SK-N-SH treated with all-trans-retinoic acid at 6 μM for 48 hours (cell line): ENCODE measurements at regions not wholly inside any gene's neighbourhood (a gene's known extent, or its start where the extent isn't known, plus 50 kb on each side); places are given as distances from the start of the nearest gene placed in this dataset.

Source experiments
- ATAC-seq: fragments of 200-7000 bp; cut with Tn5 transposase; 3 replicates; pipeline ENCODE4 v1.9.1; 2020; ENCODE audit warnings: mild to moderate bottlenecking, moderate library complexity
- ARNTL ChIP-seq: fragments of 450-650 bp; formaldehyde crosslinking; IDR thresholded peaks from 2 replicates; pipeline ENCODE4 v1.5.0; 2020; ENCODE audit warnings: low read depth, mild to moderate bottlenecking, moderate library complexity, borderline replicate concordance
- BACH2 ChIP-seq: fragments of 250-450 bp; sonication (Bioruptor Pico); IDR thresholded peaks from 2 replicates; pipeline ENCODE4 v1.9.0; 2021; ENCODE audit warnings: mild to moderate bottlenecking, borderline replicate concordance
- CREB5 ChIP-seq: fragments of 250-450 bp; sonication (Bioruptor Pico); IDR thresholded peaks from 2 replicates; pipeline ENCODE4 v1.5.1; 2020; ENCODE audit warnings: low read depth, mild to moderate bottlenecking, moderate library complexity
- CSDC2 ChIP-seq: fragments of 250-450 bp; sonication (Bioruptor Pico); IDR thresholded peaks from 2 replicates; pipeline ENCODE4 v1.5.0; 2020; ENCODE audit warnings: mild to moderate bottlenecking, moderate library complexity
- ESRRG ChIP-seq: fragments of 250-450 bp; sonication (Bioruptor Pico); IDR thresholded peaks from 2 replicates; pipeline ENCODE4 v1.6.1; 2021; ENCODE audit warnings: mild to moderate bottlenecking
- GLIS3 ChIP-seq: fragments of 250-450 bp; sonication (Bioruptor Pico); IDR thresholded peaks from 2 replicates; pipeline ENCODE4 v1.5.0; 2020; ENCODE audit warnings: mild to moderate bottlenecking, moderate library complexity
- ISL1 ChIP-seq: fragments of 250-450 bp; sonication (Bioruptor Pico); IDR thresholded peaks from 2 replicates; pipeline ENCODE4 v2.1.2; 2022; ENCODE audit warnings: mild to moderate bottlenecking, moderate library complexity
- OSR1 ChIP-seq: fragments of 250-450 bp; sonication (Bioruptor Pico); IDR thresholded peaks from 2 replicates; pipeline ENCODE4 v1.8.0; 2022; ENCODE audit warnings: moderate library complexity, mild to moderate bottlenecking, inconsistent platforms
- POU6F1 ChIP-seq: fragments of 250-450 bp; sonication (Bioruptor Pico); IDR thresholded peaks from 2 replicates; pipeline ENCODE4 v1.8.0; 2021; ENCODE audit warnings: low read depth, mild to moderate bottlenecking, moderate library complexity, borderline replicate concordance
- PPARA ChIP-seq: fragments of 250-450 bp; sonication (Bioruptor Pico); IDR thresholded peaks from 2 replicates; pipeline ENCODE4 v1.5.0; 2020; ENCODE audit warnings: mild to moderate bottlenecking, borderline replicate concordance
- RARB ChIP-seq: fragments of 250-450 bp; sonication (Bioruptor Pico); IDR thresholded peaks from 2 replicates; pipeline ENCODE4 v1.8.0; 2021; ENCODE audit warnings: mild to moderate bottlenecking, moderate library complexity
- SNAI2 ChIP-seq: fragments of 250-450 bp; sonication (Bioruptor Pico); IDR thresholded peaks from 2 replicates; pipeline ENCODE4 v1.5.0; 2020; ENCODE audit warnings: mild to moderate bottlenecking, moderate library complexity
- TCF4 ChIP-seq: fragments of 250-450 bp; sonication (Bioruptor Pico); IDR thresholded peaks from 2 replicates; pipeline ENCODE4 v1.8.0; 2021; ENCODE audit warnings: mild to moderate bottlenecking, moderate library complexity, borderline replicate concordance
- ZFP3 ChIP-seq: fragments of 250-450 bp; sonication (Bioruptor Pico); IDR thresholded peaks from 2 replicates; pipeline ENCODE4 v1.5.0; 2020; ENCODE audit warnings: mild to moderate bottlenecking, moderate library complexity
- ZNF565 ChIP-seq: fragments of 450-650 bp; formaldehyde crosslinking; conservative IDR thresholded peaks from 2 replicates; pipeline ENCODE4 v1.5.0; 2020; ENCODE audit warnings: low read depth, mild to moderate bottlenecking, moderate library complexity
- ZNF70 ChIP-seq: fragments of 450-650 bp; formaldehyde crosslinking; IDR thresholded peaks from 2 replicates; pipeline ENCODE4 v1.5.0; 2020; ENCODE audit warnings: mild to moderate bottlenecking, moderate library complexity
- ZNF8 ChIP-seq: fragments of 450-650 bp; formaldehyde crosslinking; IDR thresholded peaks from 2 replicates; pipeline ENCODE4 v1.5.0; 2020; ENCODE audit warnings: mild to moderate bottlenecking, moderate library complexity
- TF ChIP-seq, protein P1 (sequence below): fragments of 250-450 bp; sonication (Bioruptor Pico); IDR thresholded peaks from 2 replicates; pipeline ENCODE4 v1.8.0; 2020; ENCODE audit warnings: mild to moderate bottlenecking, moderate library complexity, borderline replicate concordance
- TF ChIP-seq, protein P2 (sequence below): fragments of 250-450 bp; sonication (Bioruptor Pico); IDR thresholded peaks from 2 replicates; pipeline ENCODE4 v1.5.0; 2020; ENCODE audit warnings: mild to moderate bottlenecking, moderate library complexity
- TF ChIP-seq, protein P3 (sequence below): fragments of 250-450 bp; sonication (Bioruptor Pico); IDR thresholded peaks from 2 replicates; pipeline ENCODE4 v1.5.1; 2021; ENCODE audit warnings: mild to moderate bottlenecking, moderate library complexity

DNA sequence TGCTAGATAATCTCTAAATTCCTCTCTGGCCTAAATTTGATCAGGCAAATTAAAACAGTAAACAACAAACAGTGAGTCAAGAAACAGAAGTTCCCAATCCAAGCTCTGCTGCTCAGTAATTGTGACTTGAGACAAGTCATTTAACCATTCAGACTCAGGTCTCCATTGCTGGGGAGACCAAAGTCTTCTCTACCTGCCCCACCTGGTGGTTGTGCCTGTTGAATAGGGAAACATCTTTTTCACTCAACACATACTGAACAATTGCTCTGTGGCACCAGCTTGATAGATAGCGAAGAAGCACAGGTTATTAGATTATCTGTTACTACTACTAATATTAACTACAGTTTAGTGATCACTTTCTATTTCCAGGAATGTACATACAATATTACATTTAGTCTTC is 112.1 kb upstream of the EOLA2 start:
- TF ChIP-seq ZNF565 (no peak), ZNF70 (CRISPR knock-in tag) (no peak)
- ATAC-seq: no peak

DNA sequence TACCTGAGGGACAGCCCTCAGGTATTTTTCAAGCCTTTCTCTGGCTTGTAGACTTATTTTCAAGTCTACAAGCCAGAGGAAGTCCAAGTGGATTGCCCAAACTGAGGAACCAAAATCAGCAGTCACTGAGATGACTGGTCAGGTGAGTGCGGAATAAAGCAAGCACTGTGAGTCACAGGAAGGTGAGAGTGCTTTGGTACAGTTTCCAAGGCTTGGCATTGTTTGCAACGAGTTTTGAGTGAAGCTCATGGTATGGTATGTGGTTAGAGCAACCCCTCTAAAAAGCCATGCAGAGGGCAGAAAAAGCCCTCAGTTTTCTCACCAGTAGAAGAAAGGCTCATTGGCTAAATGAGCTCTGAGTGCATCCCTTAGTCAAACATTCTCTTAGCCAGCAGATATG is 112.8 kb upstream of the EOLA2 start:
- no peak for TF ChIP-seq ZNF8 (CRISPR knock-in tag)
- TF ChIP-seq GLIS3 (CRISPR knock-in tag): no peak
- TF ChIP-seq BACH2 (CRISPR knock-in tag): no peak
- no peak for TF ChIP-seq ZNF70 (CRISPR knock-in tag)
- no peak for TF ChIP-seq ISL1 (CRISPR knock-in tag)
- no peak for TF ChIP-seq SNAI2 (CRISPR knock-in tag)
- no peak for TF ChIP-seq RARB (CRISPR knock-in tag)
- TF ChIP-seq, protein P1, sequence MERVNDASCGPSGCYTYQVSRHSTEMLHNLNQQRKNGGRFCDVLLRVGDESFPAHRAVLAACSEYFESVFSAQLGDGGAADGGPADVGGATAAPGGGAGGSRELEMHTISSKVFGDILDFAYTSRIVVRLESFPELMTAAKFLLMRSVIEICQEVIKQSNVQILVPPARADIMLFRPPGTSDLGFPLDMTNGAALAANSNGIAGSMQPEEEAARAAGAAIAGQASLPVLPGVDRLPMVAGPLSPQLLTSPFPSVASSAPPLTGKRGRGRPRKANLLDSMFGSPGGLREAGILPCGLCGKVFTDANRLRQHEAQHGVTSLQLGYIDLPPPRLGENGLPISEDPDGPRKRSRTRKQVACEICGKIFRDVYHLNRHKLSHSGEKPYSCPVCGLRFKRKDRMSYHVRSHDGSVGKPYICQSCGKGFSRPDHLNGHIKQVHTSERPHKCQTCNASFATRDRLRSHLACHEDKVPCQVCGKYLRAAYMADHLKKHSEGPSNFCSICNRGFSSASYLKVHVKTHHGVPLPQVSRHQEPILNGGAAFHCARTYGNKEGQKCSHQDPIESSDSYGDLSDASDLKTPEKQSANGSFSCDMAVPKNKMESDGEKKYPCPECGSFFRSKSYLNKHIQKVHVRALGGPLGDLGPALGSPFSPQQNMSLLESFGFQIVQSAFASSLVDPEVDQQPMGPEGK: no peak
- TF ChIP-seq POU6F1: no peak
- TF ChIP-seq ARNTL (CRISPR knock-in tag): no peak
- TF ChIP-seq ESRRG (CRISPR knock-in tag): no peak
- TF ChIP-seq ZFP3 (CRISPR knock-in tag): no peak
- no peak for TF ChIP-seq PPARA (CRISPR knock-in tag)
- no peak for ATAC-seq

DNA sequence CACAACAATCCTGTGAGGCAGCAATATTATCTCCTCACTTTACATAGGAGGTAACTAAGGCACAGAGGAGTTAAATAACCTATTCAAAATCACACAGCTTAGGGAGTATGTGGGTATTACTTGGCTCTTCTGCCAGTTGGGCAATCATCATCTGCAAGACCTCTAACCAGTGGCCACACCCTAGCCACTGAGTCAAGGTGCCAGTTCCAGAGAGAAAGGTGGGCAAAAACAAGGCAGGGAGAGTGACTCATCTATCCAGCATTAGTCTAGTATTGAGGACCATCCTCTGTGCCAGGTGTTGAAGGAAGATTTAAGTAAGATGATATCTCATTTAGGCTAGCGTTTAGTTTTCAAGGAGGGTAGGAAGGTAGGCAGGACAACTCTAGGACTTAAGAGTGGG is 113.9 kb upstream of the EOLA2 start:
- TF ChIP-seq ZNF70 (CRISPR knock-in tag) (no peak), GLIS3 (CRISPR knock-in tag) (no peak), ZNF8 (CRISPR knock-in tag) (no peak), PPARA (CRISPR knock-in tag) (no peak), ZFP3 (CRISPR knock-in tag) (no peak), OSR1 (no peak), TCF4 (CRISPR knock-in tag) (no peak), ARNTL (CRISPR knock-in tag) (no peak), CREB5 (CRISPR knock-in tag) (no peak), BACH2 (CRISPR knock-in tag) (no peak), CSDC2 (CRISPR knock-in tag) (no peak)
- TF ChIP-seq, protein P1: no peak
- TF ChIP-seq, protein P2, sequence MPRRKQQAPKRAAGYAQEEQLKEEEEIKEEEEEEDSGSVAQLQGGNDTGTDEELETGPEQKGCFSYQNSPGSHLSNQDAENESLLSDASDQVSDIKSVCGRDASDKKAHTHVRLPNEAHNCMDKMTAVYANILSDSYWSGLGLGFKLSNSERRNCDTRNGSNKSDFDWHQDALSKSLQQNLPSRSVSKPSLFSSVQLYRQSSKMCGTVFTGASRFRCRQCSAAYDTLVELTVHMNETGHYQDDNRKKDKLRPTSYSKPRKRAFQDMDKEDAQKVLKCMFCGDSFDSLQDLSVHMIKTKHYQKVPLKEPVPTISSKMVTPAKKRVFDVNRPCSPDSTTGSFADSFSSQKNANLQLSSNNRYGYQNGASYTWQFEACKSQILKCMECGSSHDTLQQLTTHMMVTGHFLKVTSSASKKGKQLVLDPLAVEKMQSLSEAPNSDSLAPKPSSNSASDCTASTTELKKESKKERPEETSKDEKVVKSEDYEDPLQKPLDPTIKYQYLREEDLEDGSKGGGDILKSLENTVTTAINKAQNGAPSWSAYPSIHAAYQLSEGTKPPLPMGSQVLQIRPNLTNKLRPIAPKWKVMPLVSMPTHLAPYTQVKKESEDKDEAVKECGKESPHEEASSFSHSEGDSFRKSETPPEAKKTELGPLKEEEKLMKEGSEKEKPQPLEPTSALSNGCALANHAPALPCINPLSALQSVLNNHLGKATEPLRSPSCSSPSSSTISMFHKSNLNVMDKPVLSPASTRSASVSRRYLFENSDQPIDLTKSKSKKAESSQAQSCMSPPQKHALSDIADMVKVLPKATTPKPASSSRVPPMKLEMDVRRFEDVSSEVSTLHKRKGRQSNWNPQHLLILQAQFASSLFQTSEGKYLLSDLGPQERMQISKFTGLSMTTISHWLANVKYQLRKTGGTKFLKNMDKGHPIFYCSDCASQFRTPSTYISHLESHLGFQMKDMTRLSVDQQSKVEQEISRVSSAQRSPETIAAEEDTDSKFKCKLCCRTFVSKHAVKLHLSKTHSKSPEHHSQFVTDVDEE: no peak
- TF ChIP-seq, protein P3, sequence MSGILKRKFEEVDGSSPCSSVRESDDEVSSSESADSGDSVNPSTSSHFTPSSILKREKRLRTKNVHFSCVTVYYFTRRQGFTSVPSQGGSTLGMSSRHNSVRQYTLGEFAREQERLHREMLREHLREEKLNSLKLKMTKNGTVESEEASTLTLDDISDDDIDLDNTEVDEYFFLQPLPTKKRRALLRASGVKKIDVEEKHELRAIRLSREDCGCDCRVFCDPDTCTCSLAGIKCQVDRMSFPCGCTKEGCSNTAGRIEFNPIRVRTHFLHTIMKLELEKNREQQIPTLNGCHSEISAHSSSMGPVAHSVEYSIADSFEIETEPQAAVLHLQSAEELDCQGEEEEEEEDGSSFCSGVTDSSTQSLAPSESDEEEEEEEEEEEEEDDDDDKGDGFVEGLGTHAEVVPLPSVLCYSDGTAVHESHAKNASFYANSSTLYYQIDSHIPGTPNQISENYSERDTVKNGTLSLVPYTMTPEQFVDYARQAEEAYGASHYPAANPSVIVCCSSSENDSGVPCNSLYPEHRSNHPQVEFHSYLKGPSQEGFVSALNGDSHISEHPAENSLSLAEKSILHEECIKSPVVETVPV (CRISPR knock-in tag): no peak
- no peak for ATAC-seq
